ENCODE measurements at regions not wholly inside any gene's neighbourhood (a gene's known extent, or its start where the extent isn't known, plus 50 kb on each side); places are given as distances from the start of the nearest gene placed in this dataset.

DNA sequence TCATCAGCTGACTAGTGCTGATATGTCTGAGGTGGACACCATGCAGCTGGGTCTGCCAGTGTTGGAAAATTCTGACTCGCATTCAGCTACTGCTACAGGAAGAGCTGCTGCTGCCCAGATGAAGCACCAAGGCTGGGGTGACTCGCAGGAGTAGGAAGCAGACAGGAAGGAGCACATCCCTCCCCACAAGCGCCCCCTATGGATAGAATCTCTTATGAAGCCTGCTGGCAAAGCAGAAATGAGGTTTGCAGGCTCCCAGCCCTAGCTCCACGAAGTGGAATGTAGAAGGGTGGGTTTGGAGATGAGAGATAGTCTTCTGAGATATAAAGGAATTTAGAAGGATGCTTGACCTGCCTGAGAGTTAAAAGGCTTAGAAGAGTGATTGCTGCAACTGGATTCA, 443.0 kb downstream of the ACTL7B start:
- H2AK9ac ChIP-seq (replicated peaks; ENCODE audit: low read depth, low read length, poor library complexity) = no peak overlapping the region
- H2AK5ac ChIP-seq (ENCODE audit: low read depth, low read length) = no peak overlapping the region
- no peak for ATAC-seq (ENCODE audit: low read depth)
- no peak overlapping the region for H3K18ac ChIP-seq (ENCODE audit: low read depth, low read length)
- in situ Hi-C loops (cut with MboI; ENCODE audit: low sequenced_read_pairs) = no loop called here
- no peak overlapping the region for H3K4ac ChIP-seq (ENCODE audit: low read depth, low read length)
- intact Hi-C loops (cut with micrococcal nuclease) = no loop called here
- no peak overlapping the region for H3K27ac ChIP-seq (ENCODE audit: insufficient read depth, low read length)
- no peak overlapping the region for H3K4me3 ChIP-seq (ENCODE audit: insufficient read depth, low read depth, low read length)
- no peaks in the 10 kb centered on the region for H4K20me1 ChIP-seq (ENCODE audit: insufficient read depth, low read length)
- no peak overlapping the region for H4K91ac ChIP-seq (ENCODE audit: insufficient read depth, low read depth, low read length)
- H3K27me3 ChIP-seq (ENCODE audit: control insufficient read depth, insufficient read depth, low read length) = no peaks in the 10 kb centered on the region
- H2BK5ac ChIP-seq (ENCODE audit: low read depth, low read length, poor library complexity, severe bottlenecking) = no peak overlapping the region
- H2BK15ac ChIP-seq (ENCODE audit: low read depth, low read length) = no peak overlapping the region
- H2BK120ac ChIP-seq (ENCODE audit: low read depth, low read length) = no peak overlapping the region
- no peak overlapping the region for H3K9ac ChIP-seq (ENCODE audit: low read depth, low read length)
- H2AFZ ChIP-seq (replicated peaks; ENCODE audit: low read length, poor library complexity) = peak overlapping the region; percentile 36
- no TSS peak for BruUV-seq (replicated peaks)
- H2BK20ac ChIP-seq (ENCODE audit: low read depth, low read length) = no peak overlapping the region
- 0 out of 2 replicates have a peak, but pooled peaks cover 3% of the 10 kb centered on the region for H3K9me3 ChIP-seq (ENCODE audit: control insufficient read depth, insufficient read depth, low read length)
- TF ChIP-seq NFE2L2 (IDR thresholded peaks at IDR 0.05; ENCODE audit: low read depth, low read length) = no peak
- TF ChIP-seq MXI1 (IDR thresholded peaks at IDR 0.05; ENCODE audit: borderline replicate concordance, low read depth, low read length) = no peak
- no peak for TF ChIP-seq CEBPB (IDR thresholded peaks at IDR 0.05; ENCODE audit: low read depth, low read length)
- TF ChIP-seq POLR2A (IDR thresholded peaks at IDR 0.05; ENCODE audit: low read depth, low read length) = no peak
- no peak for TF ChIP-seq CHD1 (IDR thresholded peaks at IDR 0.05; ENCODE audit: low read depth, low read length)
- ChIA-PET POLR2A (ENCODE audit: unreplicated experiment) (no interaction called here), CTCF (interaction anchor here (1.0 to 1.1 kb wide), 2 partner anchors 12 to 132 kb away, joined by 3 read pairs; no protein-coding TSS in a partner anchor)
- dilution Hi-C loops (cut with HindIII; ENCODE audit: low sequenced_read_pairs, unreplicated experiment) = no loop called here
- H4K8ac ChIP-seq (ENCODE audit: low read depth in 2 of 2, low read length in 2 of 2) = no peak overlapping the region
- H3K9me1 ChIP-seq (ENCODE audit: insufficient read depth, low read length) = no peaks in the 10 kb centered on the region
- no peaks in the 10 kb centered on the region for H3K4me1 ChIP-seq (ENCODE audit: control insufficient read depth, insufficient read depth, low read length)
- peak; percentile 11 for DNase-seq
- no peaks in the 10 kb centered on the region for H3K36me3 ChIP-seq (ENCODE audit: control insufficient read depth, insufficient read depth, low read length)
- H3K56ac ChIP-seq (ENCODE audit: extremely low read depth, insufficient read depth, low read length) = no peak overlapping the region
- no peak overlapping the region for H3K23ac ChIP-seq (ENCODE audit: low read depth, low read length)
- H3K79me1 ChIP-seq (ENCODE audit: low read depth in 1 of 2, low read length in 2 of 2) = no peaks in the 10 kb centered on the region
- H4K5ac ChIP-seq (ENCODE audit: low read depth, low read length) = no peak overlapping the region
- WGBS, 2 experiments (ENCODE audit: extremely low coverage in 2 of 2, insufficient read length in 1 of 2) = no CpG with 5 or more reads among the region's 4 CpGs
- no peak overlapping the region for H3K14ac ChIP-seq (replicated peaks; ENCODE audit: low read depth, low read length)
- no peak overlapping the region for H3K4me2 ChIP-seq (ENCODE audit: low read depth, low read length)
